Hematopoietic multipotent progenitor cell treated with erythropoietin and hydrocortisone succinate and interleukin-3 and kit ligand, for 17 days (in vitro differentiated cells): ENCODE measurements at regions not wholly inside any gene's neighbourhood (a gene's known extent, or its start where the extent isn't known, plus 50 kb on each side); places are given as distances from the start of the nearest gene placed in this dataset.

Source experiments
- DNase-seq: peaks from one replicate; pipeline ENCODE4 v3.0.0-alpha.2; 2015; ENCODE audit warnings: low spot score

GRCh38 chr12:90399357-90399756 is 555.6 kb downstream of the CCER1 start:
- no peak for DNase-seq

GRCh38 chr12:90398285-90398836 is 556.6 kb downstream of the CCER1 start:
- DNase-seq: no peak

GRCh38 chr12:90396556-90396955 is 558.4 kb downstream of the CCER1 start:
- no peak for DNase-seq

GRCh38 chr12:90393652-90394051 is 561.3 kb downstream of the CCER1 start:
- no peak for DNase-seq

- DNase-seq: no peak
These were observed 561.9 kb downstream of the CCER1 start for GRCh38 chr12:90393089-90393488.

- DNase-seq: no peak
These were observed 564.0 kb downstream of the CCER1 start for GRCh38 chr12:90390947-90391346.

GRCh38 chr12:90368081-90368480 is 586.9 kb downstream of the CCER1 start:
- DNase-seq: no peak

GRCh38 chr12:90366286-90366685 is 588.7 kb downstream of the CCER1 start:
- no peak for DNase-seq

GRCh38 chr12:90360300-90360699 is 594.7 kb downstream of the CCER1 start:
- no peak for DNase-seq

- DNase-seq: no peak
These were observed 599.1 kb downstream of the CCER1 start for GRCh38 chr12:90355711-90356355.

- no peak for DNase-seq
These were observed 611.0 kb downstream of the CCER1 start for GRCh38 chr12:90343966-90344365.

GRCh38 chr12:90342081-90342480 is 612.9 kb downstream of the CCER1 start:
- DNase-seq: no peak

GRCh38 chr12:90339837-90340236 is 615.1 kb downstream of the CCER1 start:
- DNase-seq: no peak

GRCh38 chr12:90338365-90338764 is 616.6 kb downstream of the CCER1 start:
- no peak for DNase-seq

- no peak for DNase-seq
These were observed 618.0 kb downstream of the CCER1 start for GRCh38 chr12:90337018-90337417.

GRCh38 chr12:90335566-90335965 is 619.4 kb downstream of the CCER1 start:
- DNase-seq: no peak

- no peak for DNase-seq
These were observed 621.0 kb downstream of the CCER1 start for GRCh38 chr12:90333939-90334338.

- no peak for DNase-seq
These were observed 621.6 kb downstream of the CCER1 start for GRCh38 chr12:90333424-90333823.

GRCh38 chr12:90331821-90332220 is 623.2 kb downstream of the CCER1 start:
- DNase-seq: no peak

GRCh38 chr12:90331262-90331661 is 622.6 kb upstream of the ATP2B1 start:
- DNase-seq: no peak

- no peak for DNase-seq
These were observed 619.4 kb upstream of the ATP2B1 start for GRCh38 chr12:90327793-90328743.

- DNase-seq: no peak
These were observed 614.6 kb upstream of the ATP2B1 start for GRCh38 chr12:90323217-90323616.

- DNase-seq: no peak
These were observed 613.4 kb upstream of the ATP2B1 start for GRCh38 chr12:90322006-90322405.
